CD4-positive, alpha-beta T cell (primary cell): ENCODE measurements at regions not wholly inside any gene's neighbourhood (a gene's known extent, or its start where the extent isn't known, plus 50 kb on each side); places are given as distances from the start of the nearest gene placed in this dataset.

Source experiments
- ATAC-seq: fragments of 200-7000 bp; cut with Tn5 transposase; one replicate; pipeline ENCODE4 v1.10.0; 2022; ENCODE audit warnings: mild to moderate bottlenecking; ENCODE audit not compliant: poor library complexity
- CTCF ChIA-PET: fragments of 350-600 bp; sonication (Branson Sonifier 250); formaldehyde crosslinking; loops from one replicate; lab custom pipeline; 2021; ENCODE audit warnings: antibody characterized with exemption, inconsistent platforms; lab: Charles Lee
- POLR2A ChIA-PET: fragments of 350-600 bp; sonication (Branson Sonifier 250); formaldehyde crosslinking; loops from one replicate; lab custom pipeline; 2021; ENCODE audit warnings: antibody characterized with exemption, inconsistent platforms; lab: Charles Lee
- DNase-seq, 14 experiments: peaks; one replicate each; pipeline ENCODE4 v3.0.0-alpha.2; 2013 to 2020; ENCODE audit warnings: mixed read lengths in 2 of 14
- H3K27ac ChIP-seq, 2 donors: one replicate each; pipeline versions ENCODE4 v1.5.1 to v1.7.0; 2013; ENCODE audit warnings: low read length in 2 of 2, low read depth in 1 of 2, mild to moderate bottlenecking in 1 of 2
- H3K27me3 ChIP-seq, 2 experiments: 1 replicate in 1 of 2; 2 replicates in 1 of 2; pipeline versions ENCODE4 v1.6.1 to v1.7.0; 2013; ENCODE audit warnings: low read length in 2 of 2, control low read depth in 1 of 2, mild to moderate bottlenecking in 1 of 2, moderate library complexity in 1 of 2; ENCODE audit not compliant: insufficient read depth in 2 of 2, control insufficient read depth in 1 of 2
- H3K36me3 ChIP-seq: one replicate; pipeline ENCODE4 v1.6.1; 2013; ENCODE audit warnings: low read length, control low read depth; ENCODE audit not compliant: insufficient read depth
- H3K4me1 ChIP-seq: one replicate; pipeline ENCODE4 v1.6.1; 2013; ENCODE audit warnings: low read length, control low read depth; ENCODE audit not compliant: insufficient read depth
- H3K4me3 ChIP-seq: one replicate; pipeline ENCODE4 v1.5.1; 2013; ENCODE audit warnings: mild to moderate bottlenecking, low read length, moderate library complexity
- H3K9me3 ChIP-seq, 2 experiments: 1 replicate in 1 of 2; 2 replicates in 1 of 2; pipeline versions ENCODE4 v1.6.1 to v1.7.0; 2013; ENCODE audit warnings: low read length in 2 of 2, mild to moderate bottlenecking in 2 of 2, control low read depth in 1 of 2, moderate library complexity in 1 of 2; ENCODE audit not compliant: control insufficient read depth in 1 of 2, insufficient read depth in 1 of 2
- H3K27ac Mint-ChIP-seq: one replicate; pipeline ENCODE4 v1.8.0; 2020; ENCODE audit warnings: mixed read lengths
- H3K27me3 Mint-ChIP-seq: one replicate; pipeline ENCODE4 v1.8.0; 2021; ENCODE audit warnings: mixed read lengths
- H3K36me3 Mint-ChIP-seq: one replicate; pipeline ENCODE4 v1.8.0; 2021; ENCODE audit warnings: low read depth, mixed read lengths
- H3K4me1 Mint-ChIP-seq: one replicate; pipeline ENCODE4 v1.8.0; 2021; ENCODE audit warnings: low read depth, mixed read lengths
- H3K4me3 Mint-ChIP-seq: one replicate; pipeline ENCODE4 v1.8.0; 2020; ENCODE audit warnings: mild to moderate bottlenecking, mixed read lengths
- H3K9me3 Mint-ChIP-seq: one replicate; pipeline ENCODE4 v1.8.0; 2020; ENCODE audit warnings: mixed read lengths
- intact Hi-C, 2 experiments: fragments of 100-400 bp; cut with DNase I in 1 of 2; cut with micrococcal nuclease in 1 of 2; formaldehyde crosslinking; loops; one replicate each; pipeline versions ENCODE4 v1.15.1 to v1.9.0; 2023 to 2025; cut with DNase I, micrococcal nuclease
- TF ChIP-seq, protein P1 (sequence below): fragments of 200-600 bp; IDR thresholded peaks from one replicate; pipeline ENCODE4 v1.8.0; 2022; ENCODE audit warnings: antibody characterized with exemption, mild to moderate bottlenecking

GRCh38 chr18:64398320-64398719 lies 249.4 kb upstream of the LINC00305 start:
- ChIA-PET POLR2A (no interaction called here), CTCF (no interaction called here)
- no peak overlapping the region for H3K4me3 ChIP-seq
- Mint-ChIP-seq H3K27ac (no peak overlapping the region), H3K4me3 (no peak overlapping the region), H3K27me3 (no peaks in the 10 kb centered on the region), H3K36me3 (no peaks in the 10 kb centered on the region), H3K9me3 (peaks cover 7% of the 10 kb centered on the region), H3K4me1 (no peaks in the 10 kb centered on the region)
- H3K4me1 ChIP-seq = no peaks in the 10 kb centered on the region
- ATAC-seq (no peak), DNase-seq (no peak)
- H3K27me3 ChIP-seq = no peaks in the 10 kb centered on the region
- TF ChIP-seq, protein P1, sequence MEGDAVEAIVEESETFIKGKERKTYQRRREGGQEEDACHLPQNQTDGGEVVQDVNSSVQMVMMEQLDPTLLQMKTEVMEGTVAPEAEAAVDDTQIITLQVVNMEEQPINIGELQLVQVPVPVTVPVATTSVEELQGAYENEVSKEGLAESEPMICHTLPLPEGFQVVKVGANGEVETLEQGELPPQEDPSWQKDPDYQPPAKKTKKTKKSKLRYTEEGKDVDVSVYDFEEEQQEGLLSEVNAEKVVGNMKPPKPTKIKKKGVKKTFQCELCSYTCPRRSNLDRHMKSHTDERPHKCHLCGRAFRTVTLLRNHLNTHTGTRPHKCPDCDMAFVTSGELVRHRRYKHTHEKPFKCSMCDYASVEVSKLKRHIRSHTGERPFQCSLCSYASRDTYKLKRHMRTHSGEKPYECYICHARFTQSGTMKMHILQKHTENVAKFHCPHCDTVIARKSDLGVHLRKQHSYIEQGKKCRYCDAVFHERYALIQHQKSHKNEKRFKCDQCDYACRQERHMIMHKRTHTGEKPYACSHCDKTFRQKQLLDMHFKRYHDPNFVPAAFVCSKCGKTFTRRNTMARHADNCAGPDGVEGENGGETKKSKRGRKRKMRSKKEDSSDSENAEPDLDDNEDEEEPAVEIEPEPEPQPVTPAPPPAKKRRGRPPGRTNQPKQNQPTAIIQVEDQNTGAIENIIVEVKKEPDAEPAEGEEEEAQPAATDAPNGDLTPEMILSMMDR = no peak
- no peaks in the 10 kb centered on the region for H3K9me3 ChIP-seq
- no peak overlapping the region for H3K27ac ChIP-seq
- H3K36me3 ChIP-seq = no peaks in the 10 kb centered on the region
- intact Hi-C loops = no loop called here

DNA sequence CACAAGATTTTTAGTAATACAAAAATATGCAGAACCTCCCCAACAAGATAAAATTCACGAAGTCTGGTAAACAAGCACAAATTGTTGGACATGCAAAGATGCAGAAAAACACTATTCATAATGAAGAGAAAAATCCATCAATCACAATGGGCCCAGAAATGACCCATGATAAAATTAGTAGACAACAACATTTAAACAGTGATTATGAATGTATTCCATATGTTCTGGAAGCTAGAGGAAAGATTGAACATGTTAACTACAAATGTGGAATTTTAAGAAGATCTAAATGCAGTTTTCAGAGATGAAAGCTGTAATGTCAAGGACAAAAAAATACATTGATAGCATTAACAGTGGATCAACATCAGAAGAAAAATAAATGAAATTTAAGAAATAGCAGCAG lies 243.3 kb upstream of the LINC00305 start:
- Mint-ChIP-seq H3K4me1 (no peaks in the 10 kb centered on the region), H3K27me3 (no peaks in the 10 kb centered on the region), H3K9me3 (peaks cover 4% of the 10 kb centered on the region), H3K27ac (no peak overlapping the region), H3K4me3 (no peak overlapping the region), H3K36me3 (no peaks in the 10 kb centered on the region)
- Histone ChIP-seq H3K9me3 (no peaks in the 10 kb centered on the region), H3K4me3 (no peak overlapping the region), H3K36me3 (no peaks in the 10 kb centered on the region), H3K4me1 (no peaks in the 10 kb centered on the region), H3K27ac (no peak overlapping the region), H3K27me3 (no peaks in the 10 kb centered on the region)
- TF ChIP-seq, protein P1 = no peak
- DNase-seq (no peak), ATAC-seq (no peak)
- intact Hi-C loops = no loop called here
- CTCF ChIA-PET = no interaction called here
- POLR2A ChIA-PET = no interaction called here

GRCh38 chr18:64384101-64384500 lies 235.2 kb upstream of the LINC00305 start:
- intact Hi-C loops = no loop called here
- H3K9me3 Mint-ChIP-seq = peaks cover 2% of the 10 kb centered on the region
- Histone ChIP-seq H3K27me3 (no peaks in the 10 kb centered on the region), H3K4me3 (no peak overlapping the region), H3K36me3 (no peaks in the 10 kb centered on the region), H3K4me1 (no peaks in the 10 kb centered on the region), H3K27ac (no peak overlapping the region), H3K9me3 (no peaks in the 10 kb centered on the region)
- no peak overlapping the region for H3K27ac Mint-ChIP-seq
- no peaks in the 10 kb centered on the region for H3K27me3 Mint-ChIP-seq
- ChIA-PET POLR2A (no interaction called here), CTCF (no interaction called here)
- no peaks in the 10 kb centered on the region for H3K4me1 Mint-ChIP-seq
- H3K4me3 Mint-ChIP-seq = no peak overlapping the region
- DNase-seq (no peak), ATAC-seq (no peak)
- TF ChIP-seq, protein P1 = no peak
- H3K36me3 Mint-ChIP-seq = no peaks in the 10 kb centered on the region
